ENCODE measurements at regions not wholly inside any gene's neighbourhood (a gene's known extent, or its start where the extent isn't known, plus 50 kb on each side); places are given as distances from the start of the nearest gene placed in this dataset.

DNA sequence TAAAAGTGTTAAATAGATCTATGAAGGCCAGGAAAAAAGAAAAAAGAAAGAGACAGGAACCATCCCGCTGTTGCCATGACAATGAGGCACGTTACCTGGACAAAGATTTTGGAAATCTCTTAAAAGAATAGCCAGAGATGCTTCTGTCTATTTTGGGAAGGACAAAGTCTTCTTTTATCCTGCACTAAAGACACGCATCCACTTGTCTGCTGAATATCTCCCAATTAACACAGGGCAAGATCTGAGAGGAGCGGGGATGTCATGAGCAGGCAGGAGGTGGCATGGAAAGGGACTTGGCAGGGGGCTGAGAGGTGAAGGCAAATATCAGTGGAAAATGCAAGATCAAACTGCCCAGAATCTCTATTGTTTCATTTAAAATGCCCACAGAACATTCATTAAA, 153.8 kb upstream of the BLID start:
- DNase-seq, result no peak

DNA sequence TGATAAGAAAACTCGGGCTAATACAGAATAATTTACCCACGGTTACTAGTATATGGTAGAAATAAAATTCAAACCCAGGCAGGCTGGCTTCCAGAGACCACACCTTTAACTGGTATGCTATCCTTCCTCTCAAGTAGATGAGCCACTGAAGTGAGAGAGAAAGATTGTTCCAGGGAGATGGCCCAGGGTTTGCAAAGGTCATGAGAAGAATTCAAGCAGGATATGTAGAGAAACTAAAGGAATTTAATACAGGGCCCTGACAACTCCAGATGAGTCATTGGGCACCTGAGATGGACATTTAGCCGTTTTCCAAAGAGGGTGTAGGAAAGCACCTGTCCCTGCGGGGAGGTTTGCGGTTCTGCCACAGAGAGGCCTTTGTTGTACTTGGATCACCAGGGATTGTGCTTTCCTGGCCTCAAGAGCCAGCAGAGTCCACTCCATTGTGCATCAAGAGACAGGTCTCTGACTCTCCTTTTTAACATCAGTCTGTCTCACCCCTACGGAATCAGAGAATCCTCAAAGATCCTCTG, 152.7 kb upstream of the BLID start:
- DNase-seq, result no peak

DNA sequence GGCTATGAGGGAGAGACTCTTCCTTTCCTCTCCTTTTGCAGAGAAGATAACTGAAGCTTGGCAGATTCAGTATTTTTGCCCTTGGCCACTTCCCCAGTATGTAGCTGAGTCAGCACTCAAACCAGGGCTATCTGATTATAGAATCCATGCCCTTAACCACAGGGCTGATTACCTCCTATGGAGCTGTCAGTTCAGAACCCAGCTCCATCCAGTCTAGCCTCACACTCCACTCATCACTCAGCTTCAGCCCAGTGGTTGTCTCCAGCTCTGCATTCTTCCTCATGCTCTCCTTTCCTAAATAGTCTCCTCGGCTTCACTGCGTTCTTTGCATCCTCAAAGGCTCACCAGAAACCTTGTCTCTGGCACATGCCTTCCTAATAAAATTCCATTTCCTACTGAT, 151.6 kb upstream of the BLID start:
- no peak for DNase-seq

DNA sequence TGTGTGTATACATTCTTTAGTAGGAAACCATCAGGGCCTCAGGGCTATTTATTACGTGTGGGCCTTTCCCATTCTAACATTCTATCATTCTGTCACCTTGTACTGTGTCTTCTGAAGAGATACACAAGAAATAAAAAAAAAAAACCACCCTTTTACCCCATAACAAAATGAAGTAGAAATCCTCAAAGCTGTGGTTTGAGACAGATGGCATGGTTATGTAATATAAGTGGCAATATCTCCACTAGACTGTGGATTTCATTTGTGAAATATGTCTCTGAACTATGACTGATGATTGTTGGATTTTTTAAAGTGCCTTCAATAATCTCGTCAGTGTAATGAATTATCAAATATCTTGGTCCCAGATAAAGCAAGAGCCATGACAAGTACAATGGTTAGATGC, 150.0 kb upstream of the BLID start:
- no peak for DNase-seq

DNA sequence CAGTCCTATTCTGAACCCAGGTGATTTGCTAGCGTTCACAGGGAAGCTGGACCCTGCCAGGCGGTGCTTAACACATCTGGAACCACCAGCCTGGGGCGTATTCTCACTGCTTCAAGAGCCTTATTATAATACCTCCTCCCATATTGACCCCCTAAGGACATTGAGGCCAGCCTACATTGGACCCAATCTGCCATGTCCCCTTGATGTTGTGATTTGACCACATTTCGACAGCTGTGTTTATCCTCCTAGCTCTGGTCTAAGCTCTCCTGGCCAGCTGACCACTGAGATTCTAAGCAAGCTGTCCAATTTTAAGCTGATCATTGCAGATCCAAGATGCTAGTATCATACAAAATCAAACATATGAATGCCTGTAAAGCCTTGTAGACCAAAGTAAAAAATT, 148.1 kb upstream of the BLID start:
- DNase-seq, result no peak

DNA sequence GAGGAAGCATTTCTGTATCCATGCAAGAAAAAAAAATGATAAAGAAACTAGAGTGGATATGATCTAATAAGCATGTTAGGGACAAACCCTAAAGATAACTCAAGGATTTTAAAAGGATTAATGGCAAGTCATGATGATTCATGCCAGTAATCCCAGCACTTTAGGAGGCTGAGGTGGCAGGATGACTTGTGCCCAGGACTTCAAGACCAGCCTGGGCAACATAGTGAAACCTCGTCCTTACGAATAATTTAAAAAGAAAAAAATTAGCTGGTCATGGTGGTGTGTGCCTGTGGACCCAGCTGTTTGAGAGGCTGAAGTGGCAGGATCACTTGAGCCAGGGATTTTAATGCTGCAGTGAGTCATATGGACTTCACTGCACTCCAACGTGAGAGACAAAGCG, 145.5 kb upstream of the BLID start:
- no peak for DNase-seq

DNA sequence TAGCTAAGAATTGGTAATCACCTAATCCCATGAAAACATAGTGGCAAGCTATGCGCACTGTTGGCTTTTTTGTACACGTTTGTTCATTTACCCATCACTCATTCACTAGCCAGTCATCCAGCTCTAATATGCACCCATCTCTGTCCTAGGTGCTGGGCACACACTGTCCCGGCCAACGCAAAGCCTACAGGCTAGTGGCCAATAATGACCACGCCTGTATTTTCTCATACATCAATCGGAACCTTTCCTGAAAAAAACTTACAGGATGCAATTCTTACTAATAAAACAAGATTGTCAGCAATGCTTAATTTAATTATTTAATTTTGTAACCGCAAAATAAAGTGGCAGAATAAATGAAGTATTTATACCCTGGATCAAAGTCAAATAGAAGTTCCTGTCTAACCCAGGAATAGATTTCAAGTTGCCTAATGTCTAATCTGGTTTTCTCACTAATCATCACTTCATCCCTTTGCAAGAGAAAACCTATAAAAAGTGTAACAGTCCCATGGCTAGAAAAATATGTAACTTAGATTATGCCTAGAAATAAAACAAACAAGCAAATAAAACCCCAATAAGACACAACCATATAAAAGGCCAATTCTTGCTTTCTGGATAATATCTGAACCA, 143.3 kb upstream of the BLID start:
- no peak for DNase-seq

DNA sequence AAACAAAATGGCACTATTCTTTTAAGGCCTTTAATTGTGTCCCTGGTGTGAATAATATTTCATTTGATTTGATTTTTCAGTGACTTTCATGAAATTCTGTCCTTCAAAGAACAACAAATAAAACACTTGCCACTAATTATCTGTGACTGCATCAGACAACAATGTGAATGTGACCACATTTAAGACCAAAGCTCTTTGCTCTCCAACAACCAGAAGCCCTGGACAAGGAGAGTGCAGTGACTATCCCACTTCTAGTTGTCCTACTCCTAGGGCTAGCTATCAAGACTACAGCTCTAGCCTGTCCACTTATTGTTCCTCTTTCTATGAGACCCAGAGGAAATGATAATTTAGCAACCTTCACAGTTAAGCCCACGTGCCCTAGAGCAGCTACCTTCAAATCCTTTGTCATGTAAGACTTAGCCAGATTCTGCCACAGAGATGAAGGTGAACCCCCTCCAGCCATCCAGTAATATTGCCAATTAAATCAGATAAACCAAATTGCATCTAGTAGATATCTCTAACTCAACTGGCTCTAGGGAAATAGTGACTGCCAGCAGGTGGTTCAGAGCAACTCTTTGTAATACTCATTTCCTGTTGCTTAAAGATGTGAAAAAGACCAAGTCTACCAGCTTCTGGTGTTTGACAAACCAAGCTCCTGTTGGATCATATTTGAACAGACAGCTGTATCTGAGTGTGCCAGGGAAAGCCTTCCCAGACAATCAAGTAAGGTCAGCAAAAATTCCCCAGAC, 142.6 kb upstream of the BLID start:
- DNase-seq, result no peak

DNA sequence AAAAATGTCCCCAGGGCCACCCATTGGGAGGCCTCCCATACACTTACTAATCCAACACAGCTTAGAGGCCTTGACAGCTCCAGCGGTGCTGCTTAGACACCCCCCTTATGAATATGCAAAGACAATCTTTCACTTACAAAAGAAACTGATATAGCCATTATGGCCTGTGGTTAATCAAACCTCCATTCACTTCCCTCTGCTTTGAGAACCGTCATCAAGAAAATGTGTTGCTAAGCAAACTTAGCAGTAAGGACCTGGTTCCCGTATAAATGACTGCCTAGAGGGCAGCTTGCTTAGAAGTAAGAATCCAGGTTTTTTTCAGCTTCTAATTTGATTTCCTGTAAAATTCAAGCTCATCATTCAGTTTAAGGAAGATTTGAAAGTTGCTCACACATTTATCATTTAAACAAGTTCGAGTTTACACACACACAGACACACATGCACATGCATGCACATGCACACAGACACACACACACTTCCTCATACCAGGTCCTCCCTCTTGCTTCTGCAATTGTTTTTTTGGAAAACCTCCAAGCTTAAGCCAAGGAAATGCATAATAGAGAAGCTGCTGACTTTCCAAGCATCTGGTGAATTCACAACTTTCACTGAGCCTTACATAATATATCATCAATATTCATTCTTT, 137.7 kb upstream of the BLID start:
- DNase-seq, result no peak

DNA sequence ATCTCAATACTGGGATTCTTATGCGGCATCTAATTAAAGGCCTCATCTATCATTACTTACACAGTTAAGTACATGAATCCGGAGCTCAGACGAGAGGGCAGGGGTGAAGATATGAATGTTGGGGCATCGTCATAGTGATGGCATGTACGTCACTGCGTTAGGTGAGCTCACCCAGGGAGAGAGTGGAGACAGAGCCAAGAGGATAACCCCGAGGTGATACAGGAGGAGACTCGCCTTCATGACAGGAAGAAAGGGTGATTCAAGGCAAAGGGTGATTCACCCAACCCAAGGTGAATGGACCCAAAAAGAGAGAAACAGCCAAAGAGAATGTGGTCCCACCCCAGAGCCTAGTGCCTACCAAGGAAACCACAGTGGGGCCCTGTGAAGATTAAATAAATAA, 132.9 kb upstream of the BLID start:
- no peak for DNase-seq

DNA sequence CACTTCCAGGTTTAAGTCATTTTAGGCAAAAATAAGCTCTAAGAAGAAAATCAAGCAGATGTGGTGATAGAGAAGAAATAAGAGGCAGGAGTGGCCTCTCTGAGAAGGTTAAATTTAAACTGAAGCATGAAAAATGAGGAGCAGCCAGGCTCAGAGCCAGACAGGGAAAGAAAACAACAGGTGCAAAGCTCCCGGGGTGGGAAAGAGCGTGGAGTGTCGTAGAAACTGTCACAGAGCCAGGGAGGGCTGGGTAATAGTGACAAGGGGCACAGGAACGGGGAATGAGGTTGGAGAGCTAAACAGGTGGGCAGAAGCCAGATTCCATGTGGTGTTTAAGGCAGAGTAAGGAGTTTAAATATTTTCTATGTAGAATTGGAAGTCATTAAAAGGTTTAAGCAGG, 132.1 kb upstream of the BLID start:
- DNase-seq, result no peak

DNA sequence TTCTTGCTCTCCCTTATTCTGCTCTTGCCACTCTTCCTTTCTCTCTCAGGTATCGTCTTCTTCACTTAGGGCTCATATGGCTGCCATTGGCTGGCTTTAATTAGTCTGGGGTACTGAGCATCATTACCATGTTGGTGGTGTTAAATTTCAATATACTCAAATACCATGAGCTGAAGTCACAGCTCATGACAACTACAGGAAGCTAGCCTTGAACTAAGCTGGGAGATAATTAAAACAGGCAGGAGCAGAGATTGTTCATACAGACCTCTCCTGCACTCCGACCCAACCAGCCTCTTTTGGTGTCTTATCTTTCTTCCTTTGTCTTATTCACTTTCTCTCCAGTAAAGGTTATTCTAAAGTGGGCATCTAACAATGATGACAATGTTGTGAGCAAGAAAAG, 130.9 kb upstream of the BLID start:
- no peak for DNase-seq

DNA sequence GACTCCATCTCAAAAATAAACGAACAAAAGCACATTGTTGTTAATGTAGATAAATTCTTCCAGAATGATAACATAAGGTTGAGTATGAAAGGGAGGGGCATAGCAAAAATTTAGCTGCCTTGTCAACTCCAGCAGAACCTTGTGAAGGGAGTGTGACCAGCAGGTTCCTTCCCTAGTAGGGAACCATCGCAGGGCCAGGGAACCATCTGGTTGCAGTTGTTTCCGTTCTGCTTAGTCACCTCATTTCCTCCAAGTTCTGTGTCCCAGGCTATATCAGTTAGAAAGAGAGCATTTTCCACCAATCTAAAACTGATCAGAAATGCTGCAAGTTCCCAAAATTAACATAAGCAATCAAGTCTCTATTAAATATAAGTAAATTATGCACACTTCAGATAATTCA, 126.7 kb upstream of the BLID start:
- DNase-seq, result no peak

DNA sequence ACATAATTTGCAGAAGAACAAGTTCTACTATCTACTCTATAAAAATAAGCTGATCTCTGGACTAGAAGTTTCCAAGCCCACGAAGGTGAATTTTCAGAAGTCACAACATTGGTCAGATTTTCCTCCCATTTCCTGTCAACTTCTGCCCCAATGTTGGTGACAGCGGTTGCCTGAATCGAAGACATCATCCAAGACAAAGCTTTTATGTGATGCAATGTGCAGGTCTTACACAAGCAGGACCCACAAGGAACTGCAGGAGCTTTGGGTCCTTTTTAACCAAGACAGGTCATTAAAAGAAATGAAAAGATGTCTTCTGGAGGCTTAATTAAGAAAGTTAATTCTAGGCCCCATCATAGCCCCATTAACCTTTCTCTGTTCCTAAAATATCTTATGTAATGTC, 125.6 kb upstream of the BLID start:
- DNase-seq, result no peak

DNA sequence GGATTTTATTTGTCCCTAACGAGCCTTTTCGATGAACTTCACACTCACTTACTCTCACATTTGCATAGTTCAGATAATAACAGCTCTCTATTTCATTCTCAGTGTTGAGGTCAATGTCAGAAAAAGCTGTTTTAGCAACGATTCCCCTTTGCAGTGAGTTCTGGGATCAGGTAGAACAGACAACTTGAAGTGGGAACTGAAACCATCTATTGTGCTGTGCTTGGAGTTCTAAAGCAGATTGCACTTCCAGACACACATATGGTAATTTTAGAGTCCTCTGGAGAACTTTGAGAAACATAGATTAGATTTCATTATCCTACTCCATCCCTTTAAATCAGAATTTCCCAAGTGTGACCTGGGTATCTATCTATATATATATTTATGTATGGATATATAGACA, 124.6 kb upstream of the BLID start:
- no peak for DNase-seq

DNA sequence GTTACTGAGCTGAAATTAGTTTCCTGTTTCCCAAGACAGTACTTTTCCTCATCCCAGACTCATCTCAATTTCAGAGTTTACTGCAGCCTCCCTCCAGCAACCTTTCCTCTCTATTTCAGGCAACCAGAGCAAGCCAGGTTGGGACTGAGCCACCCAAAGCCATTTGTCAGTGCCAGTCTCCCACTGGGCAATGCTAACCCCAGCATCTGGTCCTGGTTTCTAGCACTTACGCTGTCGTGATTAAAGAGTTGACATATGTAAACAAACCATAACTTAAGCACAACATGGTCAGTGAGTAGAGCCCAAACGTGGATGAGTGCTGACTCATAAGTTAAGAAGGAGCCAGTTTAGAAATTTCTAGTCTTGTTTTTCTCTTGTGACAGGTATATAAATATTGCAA, 119.6 kb upstream of the BLID start:
- no peak for DNase-seq

DNA sequence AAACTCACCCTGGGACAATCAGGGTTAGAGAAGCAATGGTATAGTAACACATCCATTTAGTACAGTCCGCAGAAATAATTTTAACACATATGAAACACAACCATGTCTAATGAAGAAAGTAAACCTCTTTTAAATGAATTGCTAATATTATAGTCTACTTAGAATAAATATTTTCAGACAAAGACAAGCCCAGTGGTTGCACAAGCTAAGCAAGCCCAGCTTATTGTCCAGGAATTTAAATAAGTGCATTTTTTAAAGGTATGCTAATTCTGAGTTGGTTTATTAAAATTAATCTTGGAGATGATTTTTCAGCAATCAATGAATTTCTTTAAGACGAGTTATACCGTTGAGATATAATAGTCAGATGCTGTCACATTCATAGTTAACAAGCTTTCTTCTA, 118.8 kb upstream of the BLID start:
- DNase-seq, result no peak

DNA sequence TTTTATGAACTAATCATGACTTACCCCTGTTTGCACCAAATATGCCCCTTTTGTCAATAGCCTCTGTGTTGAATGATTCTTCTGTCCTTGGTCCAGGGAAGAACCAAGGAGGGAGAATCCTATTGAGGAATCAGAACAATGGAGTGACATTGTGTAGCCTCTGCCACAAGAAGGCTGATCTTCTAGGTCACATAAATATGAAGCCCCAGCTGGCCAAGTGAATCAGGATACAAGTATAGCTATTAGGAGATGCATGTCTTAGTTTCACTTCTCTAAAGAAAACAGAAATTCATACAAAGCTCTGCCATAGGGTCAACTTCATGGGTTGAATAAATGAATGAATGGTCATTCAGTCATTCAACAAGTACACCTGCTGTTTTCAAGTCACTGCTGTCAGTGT, 118.2 kb upstream of the BLID start:
- DNase-seq, result no peak

DNA sequence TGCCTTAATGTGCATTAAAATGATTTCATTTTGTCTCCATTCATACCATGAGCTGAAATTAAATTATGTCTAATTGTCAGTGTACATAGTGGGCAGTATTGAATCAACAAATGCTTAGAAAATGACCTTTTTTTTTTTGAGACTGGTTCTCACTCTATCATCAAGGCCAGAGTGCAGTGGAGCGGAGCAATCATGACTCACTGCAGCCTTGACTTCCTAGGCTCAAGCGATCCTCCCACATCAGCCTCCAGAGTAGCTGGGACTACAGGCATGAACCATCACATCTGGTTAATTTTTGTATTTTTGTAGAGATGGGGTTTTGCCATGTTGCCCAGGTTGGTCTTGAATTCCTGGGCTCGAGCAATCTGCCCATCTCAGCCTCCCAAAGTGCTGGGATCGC, 117.0 kb upstream of the BLID start:
- no peak for DNase-seq

DNA sequence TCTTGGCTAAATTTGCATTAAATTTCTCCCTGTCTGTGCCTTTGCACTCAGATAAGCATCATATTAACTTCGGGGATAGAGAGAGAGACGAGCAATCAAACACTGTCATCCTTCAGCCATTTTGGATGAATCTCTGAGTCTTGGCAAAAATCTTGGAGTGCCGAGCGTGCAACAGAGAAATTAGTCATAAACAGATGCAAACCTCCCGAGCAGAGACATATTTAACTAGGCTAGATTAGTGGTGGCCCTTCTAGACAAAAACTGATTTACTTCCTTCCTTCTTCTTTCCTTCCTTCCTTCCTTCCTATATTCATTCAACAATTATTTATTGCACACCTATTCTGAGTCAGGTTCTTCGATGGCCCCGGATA, 114.4 kb upstream of the BLID start:
- no peak for DNase-seq

DNA sequence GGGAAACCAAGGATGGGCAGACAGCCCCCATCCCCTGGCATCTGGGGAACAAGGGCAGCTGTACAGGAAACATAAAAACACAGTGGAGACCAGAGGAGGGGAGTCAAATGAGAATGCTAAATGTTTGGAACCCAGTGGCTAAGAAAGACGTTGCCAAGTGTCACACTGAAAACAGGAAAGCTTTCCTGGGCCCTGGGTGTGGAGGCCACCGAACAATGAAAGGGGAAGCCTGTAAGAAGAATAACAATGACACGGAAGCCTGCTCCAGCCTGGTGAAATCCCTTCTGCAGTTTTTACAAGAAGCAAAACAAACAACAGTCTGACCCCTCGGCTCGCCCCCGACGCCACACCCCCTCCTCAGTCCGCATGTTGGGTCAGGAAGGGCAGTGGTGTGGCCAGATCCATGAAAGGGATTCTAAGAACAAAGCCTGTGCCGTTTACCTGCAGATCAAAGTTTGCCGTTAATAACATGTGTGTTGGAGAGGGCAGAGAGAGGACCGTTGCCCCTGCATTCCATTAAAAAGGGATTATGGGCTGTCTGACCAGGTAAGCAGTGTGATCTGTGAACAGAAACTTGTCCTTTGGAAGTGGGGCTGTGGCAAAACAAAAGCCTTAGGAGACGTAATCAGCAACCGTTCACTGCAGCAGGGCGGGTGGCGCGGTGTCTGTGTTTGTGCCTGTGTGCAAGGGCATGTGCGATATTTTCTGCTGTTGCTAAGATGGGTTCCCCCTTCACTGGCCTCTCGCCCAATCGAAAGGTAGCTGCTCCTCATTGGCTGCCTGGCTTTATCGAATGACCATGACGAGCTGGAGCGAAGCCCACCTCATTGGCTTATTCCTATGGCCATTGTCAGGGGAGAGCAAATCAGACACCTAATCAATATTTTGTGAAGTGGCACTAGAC, 113.7 kb upstream of the BLID start:
- DNase-seq, result peak; percentile 52

DNA sequence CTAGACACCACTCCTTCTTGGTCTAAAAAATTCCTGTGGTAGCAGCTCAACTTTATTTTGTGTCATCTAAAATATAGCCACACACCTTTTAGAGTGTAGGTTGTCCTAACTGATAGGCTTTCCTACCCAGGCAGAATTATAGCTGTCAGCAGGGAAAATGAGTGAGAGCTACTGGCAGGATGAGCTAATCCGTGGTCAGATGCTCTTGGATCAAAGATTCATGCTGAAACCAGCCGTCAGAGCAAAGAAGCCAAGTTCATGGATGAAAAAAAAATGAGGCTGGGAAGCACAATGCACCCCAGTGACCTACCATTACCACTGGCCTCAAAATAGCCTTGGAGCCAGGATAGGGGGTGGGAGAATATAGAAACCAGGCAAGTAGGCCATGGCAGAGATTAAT, 113.1 kb upstream of the BLID start:
- no peak for DNase-seq

DNA sequence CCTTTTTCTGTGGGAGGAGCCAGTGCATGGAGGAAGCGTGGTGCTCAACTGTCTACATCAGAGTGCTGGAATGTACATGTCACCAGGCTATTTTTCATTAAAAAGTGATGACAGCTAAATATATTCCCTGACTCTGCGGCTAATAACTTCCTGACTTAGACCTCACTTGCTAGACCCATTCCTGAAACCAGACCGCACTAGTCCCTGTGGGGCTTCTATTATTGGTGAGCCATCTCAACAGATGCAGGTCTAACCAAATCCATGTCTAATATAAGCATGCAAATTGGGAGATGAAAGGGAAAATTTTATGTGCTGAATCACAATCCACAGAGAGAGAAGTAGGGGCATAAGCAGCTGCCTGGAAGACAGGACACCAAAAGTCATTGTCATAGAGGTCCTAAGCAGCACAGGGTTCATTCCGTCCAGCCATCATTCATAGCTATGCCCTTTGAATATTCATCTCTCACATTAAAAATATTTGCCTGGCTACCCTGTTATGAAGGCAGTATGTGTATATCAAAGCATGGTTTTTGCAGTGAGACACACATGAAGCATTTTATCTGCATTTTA, 110.9 kb upstream of the BLID start:
- no peak for DNase-seq
